Epithelial cell of esophagus (primary cell): ENCODE measurements at regions not wholly inside any gene's neighbourhood (a gene's known extent, or its start where the extent isn't known, plus 50 kb on each side); places are given as distances from the start of the nearest gene placed in this dataset.

ENCODE experiments used
- DNase-seq: peaks from one replicate; pipeline ENCODE4 v3.0.0; 2010; ENCODE audit warnings: low read depth
- H3K4me3 ChIP-seq: 2 replicates; pipeline ENCODE4 v1.5.1; 2011; ENCODE audit warnings: mild to moderate bottlenecking, low read length, control low read depth
- CTCF ChIP-seq: IDR thresholded peaks from 2 replicates; pipeline ENCODE4 v1.5.1; 2011; ENCODE audit warnings: low read depth, mild to moderate bottlenecking, low read length, control low read depth, inconsistent platforms; ENCODE audit not compliant: insufficient read depth; ENCODE audit errors: missing control alignments

GRCh38 chr10:90642136-90642535 lies 215.7 kb downstream of the HTR7 start:
- no peak overlapping the region for H3K4me3 ChIP-seq
- TF ChIP-seq CTCF: no peak
- DNase-seq: peak; percentile 4

DNA sequence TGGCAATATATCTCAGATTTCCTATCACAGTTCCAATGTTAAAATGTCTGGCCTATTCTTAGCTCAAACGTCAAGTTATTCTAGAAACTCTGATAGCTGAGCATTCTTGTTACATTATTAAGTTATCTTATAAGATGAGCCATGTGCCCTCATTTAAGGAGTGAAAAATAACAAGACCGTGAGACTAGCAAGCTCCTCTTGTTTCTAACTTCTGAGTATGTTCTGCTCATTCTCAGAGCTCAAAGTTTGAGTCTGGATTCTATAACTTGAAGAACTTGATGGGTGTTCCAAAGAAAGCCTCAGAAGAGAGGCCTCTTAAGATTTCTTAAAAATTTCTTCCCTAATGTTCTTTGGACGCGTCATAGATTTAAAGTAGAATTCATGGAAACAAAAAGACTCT lies 215.2 kb downstream of the HTR7 start:
- no peak for DNase-seq
- H3K4me3 ChIP-seq: no peak overlapping the region
- no peak for TF ChIP-seq CTCF

DNA sequence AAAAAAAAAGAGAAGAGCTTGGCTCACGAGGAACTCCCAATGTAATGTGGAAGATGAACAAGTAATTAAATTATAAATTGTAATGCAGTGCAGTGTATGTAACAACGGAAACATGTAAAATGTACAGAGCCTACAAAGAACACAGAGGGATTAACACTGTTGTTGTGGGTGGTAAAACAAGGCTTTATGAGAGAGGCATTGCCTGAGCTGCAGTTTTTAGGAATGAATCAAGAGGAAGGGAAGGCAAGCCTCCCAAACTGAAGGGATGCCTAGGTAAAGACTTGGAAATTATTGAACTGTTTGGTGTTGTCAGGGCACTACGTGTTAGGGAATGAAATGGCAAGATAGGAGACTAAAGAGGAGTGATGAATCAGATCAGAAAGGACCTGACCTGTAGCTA lies 213.7 kb downstream of the HTR7 start:
- no peak for TF ChIP-seq CTCF
- DNase-seq: peak; percentile 55
- H3K4me3 ChIP-seq: no peak overlapping the region

DNA sequence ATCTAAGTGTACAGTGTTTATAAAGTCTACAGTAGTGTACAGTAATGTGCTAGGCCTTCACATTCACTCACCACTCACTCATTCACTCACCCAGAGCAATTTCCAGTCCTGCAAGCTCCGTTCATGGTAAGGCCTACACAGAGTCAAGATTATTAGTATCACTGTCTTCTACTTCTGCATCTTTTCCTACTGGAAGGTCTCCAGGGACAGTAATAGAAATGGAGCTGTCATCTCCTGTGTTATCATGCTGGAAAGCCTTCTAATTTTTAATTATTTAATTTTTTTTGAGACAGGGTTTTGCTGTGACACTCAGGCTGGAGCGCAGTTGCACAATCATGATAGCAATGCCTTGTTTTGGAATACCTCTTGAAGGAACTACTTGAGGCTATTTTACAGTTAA lies 207.0 kb downstream of the HTR7 start:
- H3K4me3 ChIP-seq: no peak overlapping the region
- no peak for TF ChIP-seq CTCF
- DNase-seq: no peak

- no peak overlapping the region for H3K4me3 ChIP-seq
- TF ChIP-seq CTCF: peak; percentile 75
- peak; percentile 58 for DNase-seq
These were observed 205.3 kb downstream of the HTR7 start for GRCh38 chr10:90652519-90652918.

- peak; percentile 15 for DNase-seq
- H3K4me3 ChIP-seq: no peak overlapping the region
- peak; percentile 52 for TF ChIP-seq CTCF
These were observed 199.0 kb downstream of the HTR7 start for GRCh38 chr10:90658791-90659190.

- no peak overlapping the region for H3K4me3 ChIP-seq
- DNase-seq: peak; percentile 10
- TF ChIP-seq CTCF: no peak
These were observed 191.8 kb downstream of the HTR7 start for GRCh38 chr10:90665905-90666662.
